ENCODE measurements at regions not wholly inside any gene's neighbourhood (a gene's known extent, or its start where the extent isn't known, plus 50 kb on each side); places are given as distances from the start of the nearest gene placed in this dataset.

DNA sequence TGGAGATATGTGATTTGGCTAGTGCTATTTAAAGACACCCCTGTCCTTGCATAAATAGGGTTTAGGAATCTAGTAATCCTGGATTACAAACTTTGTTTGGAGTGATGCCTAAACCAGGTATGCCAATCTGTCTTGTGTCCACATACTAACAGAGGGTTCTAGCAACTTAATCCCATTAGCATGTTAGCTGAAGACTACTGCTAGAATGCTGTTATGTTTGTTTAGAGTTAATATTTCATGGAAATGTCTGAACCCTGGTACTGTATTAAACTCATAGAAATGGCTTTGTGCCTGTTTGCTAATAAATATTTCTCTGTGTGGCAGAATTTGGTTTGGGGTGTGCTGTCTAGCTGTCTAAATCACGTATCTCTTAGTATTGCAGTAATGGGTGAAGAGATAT is 150.8 kb downstream of the PFKFB3 start:
- Histone ChIP-seq H3K4me1 (peaks cover 3% of the 10 kb centered on the region; the same call in 1 of the 2 replicates), H3K27me3 (no peaks in the 10 kb centered on the region), H3K9me3 (no peaks in the 10 kb centered on the region; the same call in 1 of the 2 replicates), H3K4me3 (ENCODE audit: low read depth, low read length) (no peak overlapping the region), H3K36me3 (no peaks in the 10 kb centered on the region)
- TF ChIP-seq, protein P1, sequence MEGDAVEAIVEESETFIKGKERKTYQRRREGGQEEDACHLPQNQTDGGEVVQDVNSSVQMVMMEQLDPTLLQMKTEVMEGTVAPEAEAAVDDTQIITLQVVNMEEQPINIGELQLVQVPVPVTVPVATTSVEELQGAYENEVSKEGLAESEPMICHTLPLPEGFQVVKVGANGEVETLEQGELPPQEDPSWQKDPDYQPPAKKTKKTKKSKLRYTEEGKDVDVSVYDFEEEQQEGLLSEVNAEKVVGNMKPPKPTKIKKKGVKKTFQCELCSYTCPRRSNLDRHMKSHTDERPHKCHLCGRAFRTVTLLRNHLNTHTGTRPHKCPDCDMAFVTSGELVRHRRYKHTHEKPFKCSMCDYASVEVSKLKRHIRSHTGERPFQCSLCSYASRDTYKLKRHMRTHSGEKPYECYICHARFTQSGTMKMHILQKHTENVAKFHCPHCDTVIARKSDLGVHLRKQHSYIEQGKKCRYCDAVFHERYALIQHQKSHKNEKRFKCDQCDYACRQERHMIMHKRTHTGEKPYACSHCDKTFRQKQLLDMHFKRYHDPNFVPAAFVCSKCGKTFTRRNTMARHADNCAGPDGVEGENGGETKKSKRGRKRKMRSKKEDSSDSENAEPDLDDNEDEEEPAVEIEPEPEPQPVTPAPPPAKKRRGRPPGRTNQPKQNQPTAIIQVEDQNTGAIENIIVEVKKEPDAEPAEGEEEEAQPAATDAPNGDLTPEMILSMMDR (IDR thresholded peaks at IDR 0.05; ENCODE audit: low read depth, low read length), result no peak
- DNase-seq, result no peak

DNA sequence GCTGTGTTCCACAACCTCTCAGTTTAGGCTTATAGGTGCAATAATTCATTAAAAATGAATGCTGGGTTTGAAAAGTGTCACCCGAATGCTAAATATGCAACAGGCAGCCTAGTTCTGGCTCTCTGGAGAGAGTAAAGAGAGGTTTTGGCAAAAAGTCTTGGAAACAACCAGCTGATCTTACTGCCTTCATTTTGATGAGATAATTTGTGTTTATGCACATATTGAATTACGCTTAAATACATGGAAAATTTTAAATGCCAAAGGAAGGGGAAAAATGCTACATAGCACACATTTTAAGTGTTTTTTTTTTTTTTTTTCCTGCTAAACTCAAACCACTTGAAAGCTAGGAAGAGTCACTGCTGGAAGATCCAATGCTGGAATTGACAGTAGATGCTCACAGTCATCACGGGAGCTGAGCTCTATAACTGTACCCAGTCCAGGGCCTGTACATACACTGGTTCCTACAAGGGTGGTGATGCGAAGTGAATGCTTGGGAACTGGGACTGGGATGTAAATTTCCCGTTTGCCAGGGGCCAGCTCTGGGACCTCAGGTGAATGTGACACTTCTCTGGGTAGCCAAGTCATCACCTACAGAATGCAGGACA is 151.5 kb downstream of the PFKFB3 start:
- Histone ChIP-seq H3K4me1 (no peaks in the 10 kb centered on the region), H3K4me3 (ENCODE audit: low read depth, low read length) (no peak overlapping the region), H3K36me3 (no peaks in the 10 kb centered on the region), H3K27me3 (no peaks in the 10 kb centered on the region), H3K9me3 (no peaks in the 10 kb centered on the region; the same call in 1 of the 2 replicates)
- no peak for DNase-seq
- TF ChIP-seq, protein P1 (IDR thresholded peaks at IDR 0.05; ENCODE audit: low read depth, low read length), result no peak

DNA sequence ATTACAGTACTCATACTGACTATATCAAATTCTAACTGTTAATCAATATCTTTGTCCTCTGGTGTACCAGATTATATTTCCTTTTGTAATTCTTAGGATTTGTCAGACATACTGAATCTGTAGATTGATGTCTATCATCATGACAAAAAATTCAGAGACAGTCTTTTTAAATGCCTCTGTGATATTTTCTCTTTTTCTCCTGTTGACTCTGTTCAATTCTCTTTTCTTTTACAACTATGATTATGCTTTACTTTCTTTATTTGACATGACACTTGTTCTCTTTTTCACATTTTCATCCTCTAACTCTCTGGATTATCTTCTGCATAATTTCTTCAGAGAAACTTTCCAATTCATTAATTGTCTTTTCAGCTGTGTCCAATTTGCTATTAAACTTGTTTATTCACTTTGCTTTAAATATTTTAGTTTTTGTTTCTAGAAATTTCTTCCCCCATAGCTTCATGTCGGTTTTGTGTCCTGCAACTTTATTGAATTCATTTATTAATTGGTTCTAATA is 153.6 kb downstream of the PFKFB3 start:
- H3K4me3 ChIP-seq (ENCODE audit: low read depth, low read length), result no peak overlapping the region
- DNase-seq, result no peak
- no peaks in the 10 kb centered on the region for H3K27me3 ChIP-seq
- no peaks in the 10 kb centered on the region; the same call in 1 of the 2 replicates for H3K9me3 ChIP-seq
- TF ChIP-seq, protein P1 (IDR thresholded peaks at IDR 0.05; ENCODE audit: low read depth, low read length), result no peak
- no peaks in the 10 kb centered on the region for H3K36me3 ChIP-seq
- H3K4me1 ChIP-seq, result no peaks in the 10 kb centered on the region

DNA sequence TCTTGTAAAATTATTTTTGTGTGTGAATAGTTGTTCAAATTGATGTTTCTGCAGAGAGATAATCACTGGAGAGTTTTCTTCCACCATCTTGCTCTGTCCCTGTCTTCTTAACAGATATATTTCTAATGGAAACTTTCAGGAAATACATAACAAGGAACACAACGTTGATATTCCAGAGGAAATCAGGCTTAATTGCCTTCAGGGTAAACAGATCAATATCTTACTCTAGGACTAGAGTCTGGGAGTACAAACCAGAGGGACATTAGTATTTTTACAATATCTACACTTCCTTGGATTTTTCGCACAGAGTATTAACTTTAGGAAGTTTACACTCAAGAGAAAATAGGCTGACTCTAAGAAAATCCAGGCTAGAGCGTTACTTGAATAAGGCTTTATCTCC is 159.1 kb downstream of the PFKFB3 start:
- Histone ChIP-seq H3K27me3 (no peaks in the 10 kb centered on the region), H3K9me3 (no peaks in the 10 kb centered on the region), H3K36me3 (no peaks in the 10 kb centered on the region), H3K4me1 (no peaks in the 10 kb centered on the region; the same call in 1 of the 2 replicates), H3K4me3 (ENCODE audit: low read depth, low read length) (no peak overlapping the region)
- TF ChIP-seq, protein P1 (IDR thresholded peaks at IDR 0.05; ENCODE audit: low read depth, low read length), result no peak
- no peak for DNase-seq

DNA sequence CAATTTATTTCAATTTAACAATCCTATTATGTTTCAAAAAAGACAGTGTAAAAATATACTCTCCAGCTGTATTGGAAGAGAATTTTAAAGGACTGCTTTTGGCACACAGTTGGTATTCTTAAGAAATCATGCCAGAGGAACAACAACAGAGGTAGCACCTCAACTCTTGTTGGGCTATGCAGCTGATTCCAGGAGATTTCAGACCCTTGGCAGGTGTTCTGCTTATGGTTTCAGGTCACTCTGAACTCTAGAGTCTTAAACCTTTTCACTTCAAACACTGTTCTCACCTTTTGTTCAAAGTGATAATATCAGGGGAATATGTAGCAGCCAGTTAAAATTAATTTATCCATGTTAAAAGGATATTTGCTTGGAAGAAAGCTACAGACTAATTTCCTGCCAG is 160.1 kb downstream of the PFKFB3 start:
- Histone ChIP-seq H3K27me3 (no peaks in the 10 kb centered on the region), H3K9me3 (no peaks in the 10 kb centered on the region), H3K4me3 (ENCODE audit: low read depth, low read length) (no peak overlapping the region), H3K36me3 (no peaks in the 10 kb centered on the region), H3K4me1 (no peaks in the 10 kb centered on the region; the same call in 1 of the 2 replicates)
- TF ChIP-seq, protein P1 (IDR thresholded peaks at IDR 0.05; ENCODE audit: low read depth, low read length), result no peak
- DNase-seq, result no peak

DNA sequence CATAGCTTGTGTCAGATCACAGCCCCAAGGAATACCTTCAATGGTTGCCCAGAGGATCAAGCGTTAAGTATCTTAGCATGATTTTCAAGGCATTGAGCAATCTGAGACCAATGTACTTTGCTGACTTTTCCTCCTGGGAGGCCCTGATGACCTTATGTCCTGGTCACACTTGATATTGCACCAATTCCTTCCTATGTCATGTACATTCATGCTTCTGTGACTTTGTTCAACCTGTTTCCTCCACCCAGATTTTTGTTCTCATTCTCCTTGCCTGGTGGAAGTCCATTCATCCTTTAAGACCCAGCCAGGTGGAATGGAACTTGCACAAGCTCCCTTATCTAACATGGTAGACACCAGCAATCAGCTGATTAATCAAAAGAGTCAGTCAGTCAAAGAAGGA is 160.8 kb downstream of the PFKFB3 start:
- H3K9me3 ChIP-seq, result no peaks in the 10 kb centered on the region
- H3K27me3 ChIP-seq, result no peaks in the 10 kb centered on the region
- H3K4me3 ChIP-seq (ENCODE audit: low read depth, low read length), result no peak overlapping the region
- H3K4me1 ChIP-seq, result no peaks in the 10 kb centered on the region; the same call in 1 of the 2 replicates
- TF ChIP-seq, protein P1 (IDR thresholded peaks at IDR 0.05; ENCODE audit: low read depth, low read length), result no peak
- DNase-seq, result no peak
- H3K36me3 ChIP-seq, result no peaks in the 10 kb centered on the region

Data from BE2C (cell line).